Pancreas (tissue), 10 donors: ENCODE measurements at regions not wholly inside any gene's neighbourhood (a gene's known extent, or its start where the extent isn't known, plus 50 kb on each side); places are given as distances from the start of the nearest gene placed in this dataset.
"Not testable (repeated sequence)": the region's sequence is repeated elsewhere in the genome, so short reads cannot be mapped to it uniquely, and the experiment has no call there.

Experiments used
- ATAC-seq, 4 donors: fragments of 200-7000 bp; cut with Tn5 transposase; one replicate each; pipeline versions ENCODE4 v1.8.0 to v1.9.1; 2020; ENCODE audit warnings: mild to moderate bottlenecking in 4 of 4, moderate library complexity in 4 of 4
- DNase-seq, 6 donors: peaks; one replicate each; pipeline ENCODE4 v3.0.0-alpha.2; 2020
- FAIRE-seq: peaks from 2 replicates; lab custom pipeline; 2012; peaks lifted over from hg19 to GRCh38; lab: Jason Lieb, UNC
- H3K27ac ChIP-seq, 4 donors: fragments of 200-600 bp; sonication (generic); 1 replicate in 3 of 4; 2 replicates in 1 of 4; pipeline versions ENCODE4 v1.5.0 to v1.8.0; 2020
- H3K27me3 ChIP-seq, 4 donors: fragments of 200-600 bp; one replicate each; pipeline ENCODE4 v1.8.0; 2021
- H3K36me3 ChIP-seq, 3 donors: fragments of 200-600 bp; sonication (generic) in 1 of 3; one replicate each; pipeline versions ENCODE4 v1.5.0 to v1.8.0; 2020 to 2021
- H3K4me1 ChIP-seq, 3 donors: fragments of 200-600 bp; one replicate each; pipeline ENCODE4 v1.8.0; 2021
- H3K4me3 ChIP-seq, 4 donors: fragments of 200-600 bp; sonication (generic) in 2 of 4; one replicate each; pipeline versions ENCODE4 v1.5.0 to v1.8.0; 2020 to 2021
- H3K9me3 ChIP-seq, 4 donors: fragments of 200-600 bp; one replicate each; pipeline ENCODE4 v1.8.0; 2021
- WGBS, 2 donors: extraction: QIAGEN DNeasy Blood & Tissue Kit; methylation state at CpG; one replicate each; pipeline ENCODE4 v1.1.7; 2013; 5-methylcytosine and 5-hydroxymethylcytosine counted together
- intact Hi-C, 3 donors: fragments of 100-400 bp; cut with DNase I; formaldehyde crosslinking; loops; one replicate each; pipeline versions ENCODE4 v1.11.1 to v1.14.2; 2022
- TF ChIP-seq, protein P1 (sequence below), 4 donors: fragments of 200-600 bp; sonication (generic) in 3 of 4; IDR thresholded peaks; one replicate each; pipeline versions ENCODE4 v1.5.0 to v1.8.0; 2021; ENCODE audit warnings: antibody characterized with exemption in 4 of 4
- donor health status: healthy with polysubstance abuse.
- donor health status: DM: no; HTN: no; CAD: no; lungs with moderate emphysema.
- donor health status: DM: no; HTN: no; CAD: no.
- donor health status: control.
- donor health status: control.
- donor health status: Bipolar disorder and iron deficiency.
- donor health status: DM: yes; HTN: yes; CAD: no.
- donor health status: DM: no; HTN: no; CAD: no.
- donor health status: DM: no; HTN: no; CAD: no.
- donor health status: DM: yes; HTN: yes; CAD: no.

DNA sequence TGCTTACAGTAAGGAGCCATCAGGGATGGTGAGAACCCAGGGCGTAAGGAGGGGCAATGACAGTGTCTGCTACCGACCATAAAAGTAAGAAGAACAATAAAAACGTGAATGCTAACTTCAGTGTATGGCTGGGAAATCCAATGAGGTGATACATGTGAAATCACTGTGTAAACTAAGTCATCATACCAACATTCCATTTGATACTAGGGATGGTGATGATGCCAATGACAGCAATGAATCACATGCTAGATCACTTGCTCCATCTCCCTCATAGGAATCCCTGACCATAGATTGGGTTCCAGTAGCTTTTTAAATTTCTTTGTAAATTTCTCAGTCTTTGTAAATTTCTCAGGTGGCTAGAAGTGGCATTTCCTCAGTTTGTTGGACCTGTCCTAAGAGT lies 146.3 kb downstream of the SMIM20 start:
- H3K36me3 ChIP-seq: no peaks in the 10 kb centered on the region
- H3K27ac ChIP-seq: no peak overlapping the region
- TF ChIP-seq, protein P1, sequence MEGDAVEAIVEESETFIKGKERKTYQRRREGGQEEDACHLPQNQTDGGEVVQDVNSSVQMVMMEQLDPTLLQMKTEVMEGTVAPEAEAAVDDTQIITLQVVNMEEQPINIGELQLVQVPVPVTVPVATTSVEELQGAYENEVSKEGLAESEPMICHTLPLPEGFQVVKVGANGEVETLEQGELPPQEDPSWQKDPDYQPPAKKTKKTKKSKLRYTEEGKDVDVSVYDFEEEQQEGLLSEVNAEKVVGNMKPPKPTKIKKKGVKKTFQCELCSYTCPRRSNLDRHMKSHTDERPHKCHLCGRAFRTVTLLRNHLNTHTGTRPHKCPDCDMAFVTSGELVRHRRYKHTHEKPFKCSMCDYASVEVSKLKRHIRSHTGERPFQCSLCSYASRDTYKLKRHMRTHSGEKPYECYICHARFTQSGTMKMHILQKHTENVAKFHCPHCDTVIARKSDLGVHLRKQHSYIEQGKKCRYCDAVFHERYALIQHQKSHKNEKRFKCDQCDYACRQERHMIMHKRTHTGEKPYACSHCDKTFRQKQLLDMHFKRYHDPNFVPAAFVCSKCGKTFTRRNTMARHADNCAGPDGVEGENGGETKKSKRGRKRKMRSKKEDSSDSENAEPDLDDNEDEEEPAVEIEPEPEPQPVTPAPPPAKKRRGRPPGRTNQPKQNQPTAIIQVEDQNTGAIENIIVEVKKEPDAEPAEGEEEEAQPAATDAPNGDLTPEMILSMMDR (IDR thresholded peaks at IDR 0.05): no peak
- no peak for DNase-seq
- no peak for ATAC-seq
- H3K27me3 ChIP-seq: no peaks in the 10 kb centered on the region
- intact Hi-C loops: no loop called here
- no peak overlapping the region for H3K4me3 ChIP-seq
- H3K9me3 ChIP-seq: no peaks in the 10 kb centered on the region
- WGBS, 2 donors: 90 to 97% methylated on average over 3 of the region's 3 CpGs
- H3K4me1 ChIP-seq: peaks cover 0 to 6% (median 0%) of the 10 kb centered on the region in 3 donors
- FAIRE-seq: no peak

DNA sequence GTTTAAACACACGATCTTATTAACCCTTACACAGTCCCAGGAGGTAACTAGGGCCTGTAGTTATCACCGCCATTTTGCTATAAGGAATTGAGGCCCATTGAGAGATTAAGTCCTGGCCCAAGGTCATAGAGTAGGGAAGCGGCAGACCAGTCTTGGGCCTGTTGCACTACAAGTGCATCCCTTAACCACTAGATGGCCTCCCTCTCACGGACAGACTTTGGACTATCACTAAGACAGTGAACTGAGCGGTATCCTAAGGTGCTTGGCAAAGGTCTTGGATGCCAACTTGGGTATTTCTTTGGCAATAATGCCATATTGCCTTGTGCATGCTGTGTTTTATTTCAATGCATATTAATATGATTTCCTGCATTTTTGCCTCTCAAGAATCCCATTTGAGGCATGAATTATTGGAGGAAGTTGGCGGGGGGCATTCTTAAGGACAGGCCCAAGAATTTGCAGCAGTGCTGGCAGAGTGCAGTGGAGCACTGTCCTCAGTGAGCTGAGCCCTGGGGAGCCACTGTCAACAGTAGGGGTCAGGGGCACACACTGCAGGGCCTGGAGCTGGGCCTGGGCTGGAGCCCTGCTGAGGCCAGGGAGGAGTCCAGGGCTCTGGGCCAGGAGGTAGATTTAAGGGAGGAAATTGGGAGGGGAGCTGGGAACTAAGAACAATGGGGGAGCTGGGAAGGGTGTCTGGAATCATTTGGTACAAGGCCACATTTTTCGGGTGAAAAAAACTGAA lies 147.4 kb downstream of the SMIM20 start:
- TF ChIP-seq, protein P1 (IDR thresholded peaks at IDR 0.05): no peak
- FAIRE-seq (no peak), DNase-seq (no peak), ATAC-seq (peak in 1 of 4 donors; percentile 49)
- Histone ChIP-seq H3K9me3 (no peaks in the 10 kb centered on the region), H3K27ac (no peak overlapping the region), H3K36me3 (no peaks in the 10 kb centered on the region), H3K4me3 (no peak overlapping the region), H3K4me1 (peaks cover 0 to 6% (median 0%) of the 10 kb centered on the region in 3 donors), H3K27me3 (no peaks in the 10 kb centered on the region)
- intact Hi-C loops: no loop called here
- WGBS, 2 donors: 83 to 84% methylated on average over 7 of the region's 7 CpGs

DNA sequence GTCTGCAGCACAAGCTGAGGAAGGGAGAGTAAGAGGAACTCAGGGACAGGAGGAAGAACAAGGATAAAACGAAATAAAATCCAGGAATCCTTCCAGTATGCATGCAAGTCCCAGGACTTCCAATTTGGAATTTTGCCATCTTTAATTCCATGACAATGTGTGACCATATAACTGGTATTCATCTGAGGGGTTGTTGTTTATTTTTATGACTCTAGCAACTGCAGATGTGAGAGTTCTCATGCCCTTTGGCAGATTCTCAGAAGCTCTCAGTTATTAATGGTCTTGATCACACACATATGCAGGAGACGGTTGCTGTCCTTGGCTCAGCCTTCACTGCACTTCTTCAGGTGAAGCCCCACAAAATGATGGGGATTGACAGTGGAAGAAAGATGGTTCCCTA lies 148.2 kb downstream of the SMIM20 start:
- WGBS, 2 donors: 23 to 27% methylated on average over 2 of the region's 2 CpGs
- Histone ChIP-seq H3K36me3 (no peaks in the 10 kb centered on the region), H3K27me3 (no peaks in the 10 kb centered on the region), H3K4me3 (no peak overlapping the region), H3K27ac (no peak overlapping the region), H3K9me3 (no peaks in the 10 kb centered on the region), H3K4me1 (peaks cover 0 to 6% (median 0%) of the 10 kb centered on the region in 3 donors)
- ATAC-seq: peak; percentile 56 to 73 (median 66)
- TF ChIP-seq, protein P1 (IDR thresholded peaks at IDR 0.05): no peak
- DNase-seq: peak in 3 of 6 donors; percentile 29 to 55 (median 32)
- intact Hi-C loops: no loop called here
- FAIRE-seq: no peak

DNA sequence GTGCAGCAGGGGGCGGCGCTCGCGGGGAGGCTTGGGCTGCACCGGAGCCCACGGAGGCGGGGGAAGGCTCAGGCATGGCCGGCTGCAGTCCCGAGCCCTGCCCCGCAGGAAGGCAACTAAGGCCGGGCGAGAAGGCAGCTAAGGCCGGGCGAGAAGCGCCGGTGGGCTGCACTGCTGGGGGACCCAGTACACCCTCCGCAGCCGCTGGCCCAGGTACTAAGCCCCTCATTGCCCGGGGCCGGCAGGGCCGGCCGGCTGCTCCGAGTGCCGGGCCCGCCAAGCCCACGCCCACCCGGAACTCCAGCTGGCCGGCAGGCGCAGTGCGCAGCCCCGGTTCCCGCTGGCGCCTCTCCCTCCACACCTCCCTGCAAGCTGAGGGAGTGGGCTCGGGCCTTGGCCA lies 150.0 kb downstream of the SMIM20 start:
- FAIRE-seq, intact Hi-C loops, H3K4me3 ChIP-seq, H3K4me1 ChIP-seq, ATAC-seq, H3K36me3 ChIP-seq, H3K27me3 ChIP-seq, H3K27ac ChIP-seq, H3K9me3 ChIP-seq: not testable (repeated sequence)
- peak in 1 of 6 donors; percentile 67 for DNase-seq
- WGBS, 2 donors: 79 to 95% methylated on average over 26 to 34 of the region's 34 CpGs

DNA sequence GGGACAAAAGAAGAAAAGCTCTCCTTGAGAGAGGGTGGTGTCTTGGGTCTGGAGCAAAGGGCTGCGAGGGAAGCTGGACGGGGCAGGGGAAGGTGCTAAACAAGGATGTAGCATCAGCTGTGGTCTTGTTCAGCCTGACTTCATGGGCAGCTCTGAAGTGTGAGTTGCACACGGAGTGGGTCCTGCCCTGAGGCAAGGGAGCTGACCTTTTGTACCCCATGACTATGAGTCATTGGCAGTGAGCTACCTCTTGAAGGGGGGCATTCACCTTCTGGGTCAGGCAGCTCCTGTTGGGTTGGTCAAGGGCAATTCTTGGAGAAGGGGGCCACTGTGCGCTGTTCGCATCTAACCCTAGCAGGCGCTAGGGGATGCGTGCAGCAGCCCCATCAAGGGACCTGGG lies 151.8 kb downstream of the SMIM20 start:
- Histone ChIP-seq H3K36me3 (no peaks in the 10 kb centered on the region), H3K4me1 (peaks cover 0 to 6% (median 0%) of the 10 kb centered on the region in 3 donors), H3K27ac (no peak overlapping the region), H3K27me3 (no peaks in the 10 kb centered on the region), H3K4me3 (no peak overlapping the region), H3K9me3 (no peaks in the 10 kb centered on the region)
- no peak for DNase-seq
- TF ChIP-seq, protein P1 (IDR thresholded peaks at IDR 0.05): no peak
- intact Hi-C loops: no loop called here
- no peak for FAIRE-seq
- 92 to 93% methylated on average over 7 of the region's 7 CpGs for WGBS, 2 donors
- no peak for ATAC-seq
